GM12878 (cell line): ENCODE measurements at regions not wholly inside any gene's neighbourhood (a gene's known extent, or its start where the extent isn't known, plus 50 kb on each side); places are given as distances from the start of the nearest gene placed in this dataset.

ENCODE experiments used
- ATAC-seq: fragments of 200-7000 bp; cut with Tn5 transposase; 3 replicates; pipeline ENCODE4 v1.9.1; 2020; ENCODE audit warnings: mild to moderate bottlenecking, moderate library complexity
- BruUV-seq: library from RNA; stranded (reverse); fragments of 400-500 nt; replicated peaks from 2 replicates; lab custom pipeline; 2021; lab: Mats Ljungman, UMichigan
- CTCF ChIA-PET: fragments of 300-600 bp; sonication (Branson Sonifier 250); formaldehyde crosslinking; extraction: SDS; loops from one replicate; lab custom pipeline; 2021; ENCODE audit warnings: inconsistent platforms; lab: Yijun Ruan, JAX
- POLR2A ChIA-PET: fragments of 350-600 bp; formaldehyde crosslinking; extraction: SDS; loops from one replicate; lab custom pipeline; 2021; ENCODE audit warnings: inconsistent platforms; lab: Charles Lee
- RAD21 ChIA-PET: fragments of 300-600 bp; sonication (Branson Sonifier 250); formaldehyde crosslinking; loops from one replicate; lab custom pipeline; 2023; ENCODE audit warnings: antibody characterized with exemption; ENCODE audit not compliant: unreplicated experiment; lab: Charles Lee
- SMC1A ChIA-PET: fragments of 300-600 bp; sonication (Branson Sonifier 250); formaldehyde crosslinking; loops from one replicate; lab custom pipeline; 2023; ENCODE audit not compliant: unreplicated experiment, uncharacterized antibody; lab: Charles Lee
- DNase-seq: peaks from one replicate; pipeline ENCODE4 v3.0.0-alpha.2; 2011; ENCODE audit warnings: low read depth, low spot score
- FAIRE-seq: peaks from 3 replicates; lab custom pipeline; 2011; peaks lifted over from hg19 to GRCh38; lab: Jason Lieb, UNC
- H2AFZ ChIP-seq: 2 replicates; pipeline ENCODE4 v1.6.0; 2011; ENCODE audit warnings: low read depth, low read length, control low read depth; ENCODE audit not compliant: control insufficient read depth
- H3K27ac ChIP-seq: 2 replicates; pipeline ENCODE4 v1.5.1; 2011; ENCODE audit warnings: control low read depth; ENCODE audit not compliant: control insufficient read depth, insufficient read depth
- H3K27me3 ChIP-seq, 2 experiments: replicated peaks in 1 of 2; 2 replicates each; pipeline versions ENCODE4 v1.6.0 to v1.6.1; 2011; ENCODE audit warnings: low read length in 1 of 2; ENCODE audit not compliant: control insufficient read depth in 2 of 2, insufficient read depth in 2 of 2
- H3K36me3 ChIP-seq, 2 experiments: 2 replicates each; pipeline ENCODE4 v1.5.1; 2011; ENCODE audit warnings: low read length in 1 of 2; ENCODE audit not compliant: control insufficient read depth in 2 of 2, insufficient read depth in 2 of 2
- H3K4me1 ChIP-seq: 2 replicates; pipeline ENCODE4 v1.6.1; 2011; ENCODE audit warnings: mild to moderate bottlenecking, low read length, moderate library complexity, mixed read lengths; ENCODE audit not compliant: control insufficient read depth, insufficient read depth
- H3K4me2 ChIP-seq: 2 replicates; pipeline ENCODE4 v1.6.0; 2011; ENCODE audit warnings: control low read depth; ENCODE audit not compliant: control insufficient read depth, insufficient read depth
- H3K4me3 ChIP-seq: fragments of 200-600 bp; sonication (generic); 2 replicates; pipeline ENCODE4 v1.5.1; 2016
- H3K79me2 ChIP-seq: 2 replicates; pipeline ENCODE4 v1.6.0; 2011; ENCODE audit warnings: low read length; ENCODE audit not compliant: control insufficient read depth, insufficient read depth
- H3K9ac ChIP-seq: 2 replicates; pipeline ENCODE4 v1.8.0; 2011; ENCODE audit warnings: low read length, control low read depth, mixed read lengths; ENCODE audit not compliant: control insufficient read depth, insufficient read depth
- H3K9me3 ChIP-seq: replicated peaks from 3 replicates; pipeline ENCODE4 v1.5.1; 2011; ENCODE audit warnings: mild to moderate bottlenecking, low read length; ENCODE audit not compliant: control insufficient read depth, insufficient read depth
- H4K20me1 ChIP-seq: 2 replicates; pipeline ENCODE4 v1.6.0; 2011; ENCODE audit not compliant: control insufficient read depth, insufficient read depth
- CBX5 ChIP-seq: sonication (generic); IDR thresholded peaks from 2 replicates; pipeline ENCODE4 v1.6.1; 2016; ENCODE audit warnings: low read depth, moderate library complexity, mild to moderate bottlenecking, inconsistent platforms
- EP300 ChIP-seq, 2 experiments: fragments of 150-350 bp in 1 of 2; IDR thresholded peaks; 2 replicates each; pipeline ENCODE4 v1.6.1; 2011 to 2012; ENCODE audit warnings: low read depth in 2 of 2, low read length in 2 of 2, borderline replicate concordance in 1 of 2, improper control_type of control experiment in 1 of 2, inconsistent platforms in 1 of 2; ENCODE audit not compliant: control insufficient read depth in 1 of 2
- NFYA ChIP-seq: IDR thresholded peaks from 2 replicates; pipeline ENCODE4 v1.6.1; 2011; ENCODE audit warnings: low read depth, mild to moderate bottlenecking, low read length, improper control_type of control experiment, borderline replicate concordance
- WGBS: methylation state at CpG from one replicate; pipeline ENCODE4 v1.1.6; 2016; ENCODE audit warnings: low lambda C conversion rate; ENCODE audit not compliant: insufficient replicate concordance, insufficient coverage; ENCODE audit errors: missing lambda C conversion rate; 5-methylcytosine and 5-hydroxymethylcytosine counted together
- in situ Hi-C: fragments of 300-500 bp; cut with MboI; formaldehyde crosslinking; loops from 9 replicates; pipeline ENCODE4 v1.14.3; 2018; ENCODE audit warnings: mixed read lengths
- intact Hi-C: fragments of 100-400 bp; cut with micrococcal nuclease; formaldehyde crosslinking; loops from one replicate; pipeline ENCODE4 v1.14.2; 2022; ENCODE audit not compliant: unreplicated experiment
- TF ChIP-seq, protein P1 (sequence below): fragments of 450-650 bp; formaldehyde crosslinking; IDR thresholded peaks from 2 replicates; pipeline ENCODE4 v1.4.0; 2022; ENCODE audit warnings: mild to moderate bottlenecking, moderate library complexity

- no peaks in the 10 kb centered on the region for H3K4me1 ChIP-seq
- H2AFZ ChIP-seq, result no peak overlapping the region
- no peak for TF ChIP-seq EP300 (IDR thresholded peaks at IDR 0.05; ENCODE audit: borderline replicate concordance in 1 of 2, control insufficient read depth in 1 of 2, low read depth in 2 of 2, low read length in 2 of 2)
- TF ChIP-seq, protein P1, sequence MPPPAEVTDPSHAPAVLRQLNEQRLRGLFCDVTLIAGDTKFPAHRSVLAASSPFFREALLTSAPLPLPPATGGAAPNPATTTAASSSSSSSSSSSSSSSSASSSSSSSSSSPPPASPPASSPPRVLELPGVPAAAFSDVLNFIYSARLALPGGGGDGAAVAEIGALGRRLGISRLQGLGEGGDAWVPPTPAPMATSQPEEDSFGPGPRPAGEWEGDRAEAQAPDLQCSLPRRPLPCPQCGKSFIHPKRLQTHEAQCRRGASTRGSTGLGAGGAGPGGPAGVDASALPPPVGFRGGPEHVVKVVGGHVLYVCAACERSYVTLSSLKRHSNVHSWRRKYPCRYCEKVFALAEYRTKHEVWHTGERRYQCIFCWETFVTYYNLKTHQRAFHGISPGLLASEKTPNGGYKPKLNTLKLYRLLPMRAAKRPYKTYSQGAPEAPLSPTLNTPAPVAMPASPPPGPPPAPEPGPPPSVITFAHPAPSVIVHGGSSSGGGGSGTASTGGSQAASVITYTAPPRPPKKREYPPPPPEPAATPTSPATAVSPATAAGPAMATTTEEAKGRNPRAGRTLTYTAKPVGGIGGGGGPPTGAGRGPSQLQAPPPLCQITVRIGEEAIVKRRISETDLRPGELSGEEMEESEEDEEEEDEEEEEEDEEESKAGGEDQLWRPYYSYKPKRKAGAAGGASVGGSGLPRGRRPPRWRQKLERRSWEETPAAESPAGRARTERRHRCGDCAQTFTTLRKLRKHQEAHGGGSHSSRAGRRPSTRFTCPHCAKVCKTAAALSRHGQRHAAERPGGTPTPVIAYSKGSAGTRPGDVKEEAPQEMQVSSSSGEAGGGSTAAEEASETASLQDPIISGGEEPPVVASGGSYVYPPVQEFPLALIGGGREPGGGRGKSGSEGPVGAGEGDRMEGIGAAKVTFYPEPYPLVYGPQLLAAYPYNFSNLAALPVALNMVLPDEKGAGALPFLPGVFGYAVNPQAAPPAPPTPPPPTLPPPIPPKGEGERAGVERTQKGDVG, result no peak
- no peak for TF ChIP-seq NFYA
- no peak for TF ChIP-seq CBX5
- in situ Hi-C loops (no loop called here), intact Hi-C loops (no loop called here)
- ChIA-PET SMC1A (no interaction called here), RAD21 (no interaction called here), POLR2A (no interaction called here), CTCF (interaction anchor here (0.8 kb wide), 1 partner anchor 8 kb away, joined by 3 read pairs; no protein-coding TSS in a partner anchor)
- no peaks in the 10 kb centered on the region for H4K20me1 ChIP-seq
- no peaks in the 10 kb centered on the region for H3K9me3 ChIP-seq
- no peak overlapping the region for H3K27ac ChIP-seq
- no peaks in the 10 kb centered on the region for H3K36me3 ChIP-seq
- 18% methylated on average over 2 of the region's 2 CpGs for WGBS
- ATAC-seq (no peak), FAIRE-seq (no peak), DNase-seq (no peak)
- BruUV-seq, result no TSS peak
- H3K9ac ChIP-seq, result no peak overlapping the region
- no peaks in the 10 kb centered on the region for H3K27me3 ChIP-seq
- H3K79me2 ChIP-seq, result no peaks in the 10 kb centered on the region
- H3K4me3 ChIP-seq, result no peak overlapping the region
- no peak overlapping the region for H3K4me2 ChIP-seq
Observed at GRCh38 chr2:188201639-188202038, 90.0 kb upstream of the GULP1 start.
